GM12872 (cell line): ENCODE measurements at regions not wholly inside any gene's neighbourhood (a gene's known extent, or its start where the extent isn't known, plus 50 kb on each side); places are given as distances from the start of the nearest gene placed in this dataset.

Source experiments
- CTCF ChIP-seq: IDR thresholded peaks from 3 replicates; pipeline ENCODE4 v1.5.1; 2011; ENCODE audit warnings: low read depth, mild to moderate bottlenecking, low read length, moderate library complexity; ENCODE audit not compliant: insufficient read depth

GRCh38 chr18:73739098-73739497, 408.5 kb downstream of the FBXO15 start:
- no peak for TF ChIP-seq CTCF

GRCh38 chr18:73737990-73738389, 409.6 kb downstream of the FBXO15 start:
- no peak for TF ChIP-seq CTCF

GRCh38 chr18:73735836-73736235, 411.8 kb downstream of the FBXO15 start:
- no peak for TF ChIP-seq CTCF

- TF ChIP-seq CTCF, result no peak
These were observed 413.8 kb downstream of the FBXO15 start for GRCh38 chr18:73733806-73734314.

GRCh38 chr18:73733376-73733775, 414.3 kb downstream of the FBXO15 start:
- TF ChIP-seq CTCF, result no peak

GRCh38 chr18:73728657-73729056, 419.0 kb downstream of the FBXO15 start:
- no peak for TF ChIP-seq CTCF

GRCh38 chr18:73724958-73725357, 422.7 kb downstream of the FBXO15 start:
- TF ChIP-seq CTCF, result no peak
